ENCODE measurements at regions not wholly inside any gene's neighbourhood (a gene's known extent, or its start where the extent isn't known, plus 50 kb on each side); places are given as distances from the start of the nearest gene placed in this dataset.

- no peak overlapping the region for H3K27ac ChIP-seq (ENCODE audit: extremely low read depth, low read depth, low read length)
- peak; percentile 68 for TF ChIP-seq ZNF316 (IDR thresholded peaks at IDR 0.05)
- TF ChIP-seq DIDO1 (tag; IDR thresholded peaks at IDR 0.05; ENCODE audit: low read depth): no peak
- TF ChIP-seq PRMT5 (CRISPR knock-in tag; IDR thresholded peaks at IDR 0.05): no peak
- TF ChIP-seq CEBPZ (IDR thresholded peaks at IDR 0.05; ENCODE audit: borderline replicate concordance, low read depth, low read length): no peak
- no peak for TF ChIP-seq PTRF (tag; IDR thresholded peaks at IDR 0.05)
- TF ChIP-seq ARID3B (CRISPR knock-in tag; IDR thresholded peaks at IDR 0.05; ENCODE audit: borderline replicate concordance): no peak
- peak; percentile 49 for TF ChIP-seq MAFG (tag; conservative IDR thresholded peaks at IDR 0.05)
- no peak for TF ChIP-seq ZNF766 (CRISPR knock-in tag; conservative IDR thresholded peaks at IDR 0.05)
- TF ChIP-seq ZNF75A (CRISPR knock-in tag; IDR thresholded peaks at IDR 0.05): no peak
- TF ChIP-seq PHTF2 (CRISPR knock-in tag; IDR thresholded peaks at IDR 0.05): no peak
- TF ChIP-seq C11orf30 (IDR thresholded peaks at IDR 0.05; ENCODE audit: low read depth): peak; percentile 50; the same call in 1 of the 2 replicates
- no peak for TF ChIP-seq RBM17 (IDR thresholded peaks at IDR 0.05; ENCODE audit: borderline replicate concordance, low read depth, low read length)
- H3K9me1 ChIP-seq (ENCODE audit: control insufficient read depth, insufficient read depth, low read length): no peaks in the 10 kb centered on the region
- H2AFZ ChIP-seq (ENCODE audit: low read depth, low read length): no peak overlapping the region
- no peaks in the 10 kb centered on the region for H4K20me1 ChIP-seq (replicated peaks; ENCODE audit: control insufficient read depth, insufficient read depth, low read length)
- no peaks in the 10 kb centered on the region for H3K4me1 ChIP-seq (replicated peaks in 1 of 2; ENCODE audit: control insufficient read depth in 2 of 2, insufficient read depth in 2 of 2, low read length in 2 of 2)
- ATAC-seq (no peak), FAIRE-seq (no peak), DNase-seq (ENCODE audit: extremely low read depth in 1 of 4, low spot score in 3 of 4) (no peak)
- H3K4me3 ChIP-seq: no peak overlapping the region
- no peak overlapping the region for H3K9ac ChIP-seq (ENCODE audit: insufficient read depth in 1 of 2, low read depth in 2 of 2, low read length in 2 of 2)
- intact Hi-C loops (cut with micrococcal nuclease): no loop called here
- H3K27me3 ChIP-seq (ENCODE audit: control insufficient read depth in 2 of 2, insufficient read depth in 2 of 2, low read length in 2 of 2): no peaks in the 10 kb centered on the region
- 0% methylated on average over 4 of the region's 4 CpGs for WGBS (ENCODE audit: insufficient coverage, low coverage, missing lambda C conversion rate)
- BruUV-seq (replicated peaks): no TSS peak
- no peaks in the 10 kb centered on the region for H3K9me3 ChIP-seq (replicated peaks; ENCODE audit: control insufficient read depth, insufficient read depth, low read depth, low read length)
- POLR2A ChIA-PET: no interaction called here
- in situ Hi-C loops (cut with MboI): no loop called here
- H3K36me3 ChIP-seq (ENCODE audit: control insufficient read depth, insufficient read depth, low read length): no peaks in the 10 kb centered on the region
- H3K79me2 ChIP-seq (ENCODE audit: control insufficient read depth, insufficient read depth, low read length): no peaks in the 10 kb centered on the region
- CTCF ChIA-PET (ENCODE audit: low intra/inter-chr PET ratio): no interaction called here
- H3K4me2 ChIP-seq (ENCODE audit: insufficient read depth, low read length): no peak overlapping the region
These were observed 342.9 kb upstream of the SLITRK6 start for GRCh38 chr13:86142080-86142479.

Data from K562 (cell line).